Activated naive CD4-positive, alpha-beta T cell (primary cell): ENCODE measurements at regions not wholly inside any gene's neighbourhood (a gene's known extent, or its start where the extent isn't known, plus 50 kb on each side); places are given as distances from the start of the nearest gene placed in this dataset.
"Not testable (repeated sequence)": the region's sequence is repeated elsewhere in the genome, so short reads cannot be mapped to it uniquely, and the experiment has no call there.

Experiments used
- DNase-seq, 4 experiments: peaks; one replicate each; lab custom pipeline; 2025; lab: John Stamatoyannopoulos, UW

DNA sequence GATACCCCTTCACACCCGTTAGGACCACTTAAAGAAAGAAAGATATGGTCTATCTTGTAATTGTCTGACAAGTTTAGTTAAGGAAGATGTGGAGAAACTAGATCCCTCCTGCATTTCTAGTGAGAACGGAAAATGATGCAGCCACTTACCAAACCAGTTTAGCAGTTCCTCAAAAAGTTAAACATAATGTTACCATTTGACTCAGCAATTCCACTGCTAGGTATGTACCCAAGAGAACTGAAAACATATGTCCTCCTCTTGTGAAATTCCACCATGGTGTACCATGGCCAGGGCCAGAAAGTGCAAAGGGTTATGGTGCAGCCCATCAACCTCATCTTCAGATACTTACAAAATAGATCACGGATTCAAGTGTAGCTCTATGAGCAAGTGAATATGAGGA is 79.0 kb upstream of the ID2 start:
- no peak for DNase-seq

DNA sequence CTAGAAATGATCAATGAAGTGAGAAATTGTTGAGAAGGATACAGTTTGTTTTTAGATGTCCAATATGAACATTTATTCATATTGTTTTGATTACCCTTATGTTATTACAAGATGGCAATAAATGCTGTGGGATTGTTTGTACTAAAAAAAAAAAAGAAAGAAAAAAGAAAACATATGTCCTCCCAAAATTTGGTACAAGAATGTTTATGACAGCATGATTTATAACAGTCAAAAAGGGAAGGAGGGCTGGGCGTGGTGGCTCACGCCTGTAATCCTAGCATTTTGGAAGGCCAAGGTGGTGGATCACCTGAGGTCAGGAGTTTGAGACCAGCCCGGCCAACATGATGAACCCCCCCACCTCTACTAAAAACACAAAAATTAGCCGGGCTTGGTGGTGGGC is 78.5 kb upstream of the ID2 start:
- DNase-seq: not testable (repeated sequence)

DNA sequence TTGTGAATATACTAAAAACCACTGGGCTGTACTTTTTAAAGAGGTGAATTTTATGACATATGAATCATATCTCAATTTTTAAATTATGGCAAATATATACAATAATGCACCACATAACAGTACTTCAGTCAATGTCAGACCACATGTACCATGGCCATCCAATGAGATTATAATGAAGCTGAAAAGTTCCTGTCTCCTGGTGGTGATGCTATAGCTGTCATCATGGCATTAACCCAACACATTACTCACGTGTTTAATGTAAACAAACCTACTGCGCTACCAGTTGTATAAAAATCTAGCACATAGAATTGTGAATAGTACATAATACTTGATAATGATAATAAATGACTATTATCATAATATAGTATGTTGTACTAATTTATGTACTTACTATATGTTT is 77.6 kb upstream of the ID2 start:
- DNase-seq: no peak

DNA sequence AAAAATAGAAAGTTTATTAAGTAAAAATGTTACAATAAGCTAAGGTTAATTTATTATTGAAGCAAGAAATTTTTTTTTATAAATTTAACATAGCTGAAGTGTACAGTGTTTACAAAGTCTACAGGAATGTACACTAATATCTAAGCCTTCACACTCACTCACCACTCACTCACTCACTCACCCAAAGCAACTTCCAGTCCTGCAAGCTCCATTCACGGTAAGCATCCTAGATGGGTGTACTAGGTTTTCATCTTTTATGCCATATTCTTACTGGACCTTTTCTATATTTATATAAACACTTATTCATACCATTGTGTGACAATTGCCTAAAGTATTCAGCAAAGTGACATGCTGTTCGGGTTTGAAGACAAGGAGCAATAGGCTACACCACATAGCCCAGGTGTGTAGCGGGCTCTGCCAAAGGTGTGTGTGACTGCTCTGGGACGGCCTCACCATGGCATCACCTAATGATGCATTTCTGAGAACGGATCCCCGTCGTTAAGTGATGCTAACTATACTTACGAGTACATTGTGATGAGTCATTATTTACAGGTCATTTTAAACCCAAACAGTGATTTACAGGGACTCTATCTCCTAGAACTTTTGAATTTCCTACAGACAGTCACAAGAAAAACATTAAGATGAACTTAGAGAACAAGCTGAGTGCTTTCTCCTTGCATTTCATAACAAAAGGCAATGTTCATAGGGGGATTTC is 76.3 kb upstream of the ID2 start:
- DNase-seq: no peak

DNA sequence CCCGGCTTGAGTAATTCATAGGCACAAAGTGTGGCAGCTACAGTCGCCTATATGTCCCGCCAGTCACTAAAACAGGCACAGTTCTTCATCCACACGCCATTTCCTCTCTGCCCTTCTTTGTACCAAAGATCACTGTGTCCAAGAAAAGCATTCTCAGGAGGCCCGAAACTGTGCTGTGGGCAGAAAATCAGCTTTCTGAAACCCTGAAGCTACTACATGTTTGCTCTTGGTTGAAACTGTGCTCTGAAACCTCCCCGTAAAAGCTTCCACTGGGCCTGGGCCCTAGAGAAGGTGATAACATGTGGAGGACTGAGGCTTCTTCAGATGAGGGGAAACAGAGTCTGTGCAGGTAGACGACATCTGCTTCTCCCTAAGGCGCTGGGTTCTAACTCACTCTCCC is 75.6 kb upstream of the ID2 start:
- DNase-seq: no peak

DNA sequence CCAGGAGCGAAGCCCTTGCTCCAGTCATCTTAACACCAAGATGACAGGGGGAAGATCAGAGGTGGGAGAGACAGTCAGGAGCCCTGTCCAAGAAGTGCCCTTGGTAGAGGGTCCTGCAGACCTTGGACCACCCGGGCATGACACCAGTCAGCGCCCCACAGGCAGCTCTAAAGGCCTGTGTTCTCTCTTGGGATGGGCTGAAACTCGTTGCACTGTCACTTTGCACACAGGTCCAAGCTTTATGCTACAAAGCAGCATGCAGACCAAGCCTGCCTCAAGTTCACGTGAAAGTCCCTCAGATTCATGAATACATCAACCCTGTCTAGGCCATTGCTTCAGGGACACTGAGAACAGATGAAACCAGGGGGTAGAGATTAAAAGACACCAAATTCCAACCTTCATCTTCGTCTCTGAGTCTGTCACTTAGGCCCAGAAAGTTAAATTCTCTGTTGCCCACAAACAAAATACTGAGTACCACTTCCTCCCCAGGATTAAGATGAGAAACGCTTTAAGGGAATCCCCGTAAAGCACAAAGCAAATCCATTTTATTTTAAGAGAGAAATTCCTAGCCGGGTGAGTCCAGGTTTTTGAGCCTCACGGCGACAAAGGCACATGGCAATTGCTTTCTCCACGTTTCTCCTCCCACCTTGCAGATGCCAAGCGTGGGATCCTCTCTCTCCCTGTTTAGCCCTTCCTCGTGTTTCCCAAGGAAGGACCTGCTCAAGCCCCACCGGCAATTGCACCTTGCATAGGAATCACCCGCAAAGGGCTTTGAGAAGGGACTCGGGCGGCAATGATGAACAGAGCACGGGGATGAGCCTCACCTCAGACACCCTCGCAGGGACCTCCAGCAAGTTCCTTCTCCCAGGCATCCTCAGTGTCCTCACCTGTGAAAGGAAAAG is 75.0 kb upstream of the ID2 start:
- no peak for DNase-seq

DNA sequence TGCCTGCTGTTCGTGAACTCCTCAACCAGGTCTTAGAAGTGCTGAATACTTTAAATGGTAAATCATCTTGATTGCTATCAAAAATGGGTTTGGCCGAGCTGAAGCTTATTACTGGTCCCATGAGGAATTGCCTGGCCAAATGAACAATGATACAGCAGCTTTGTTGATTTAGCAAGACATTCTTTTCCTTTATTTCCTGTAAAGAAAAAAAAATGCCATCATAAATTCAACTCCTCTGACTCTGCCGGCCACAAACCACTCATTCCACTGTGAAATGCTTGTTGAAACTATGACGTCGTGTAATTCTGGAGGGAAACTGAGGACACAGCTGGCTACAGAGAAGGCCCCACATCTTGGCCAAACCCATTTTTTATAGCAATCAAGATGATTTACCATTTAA is 74.2 kb upstream of the ID2 start:
- no peak for DNase-seq

DNA sequence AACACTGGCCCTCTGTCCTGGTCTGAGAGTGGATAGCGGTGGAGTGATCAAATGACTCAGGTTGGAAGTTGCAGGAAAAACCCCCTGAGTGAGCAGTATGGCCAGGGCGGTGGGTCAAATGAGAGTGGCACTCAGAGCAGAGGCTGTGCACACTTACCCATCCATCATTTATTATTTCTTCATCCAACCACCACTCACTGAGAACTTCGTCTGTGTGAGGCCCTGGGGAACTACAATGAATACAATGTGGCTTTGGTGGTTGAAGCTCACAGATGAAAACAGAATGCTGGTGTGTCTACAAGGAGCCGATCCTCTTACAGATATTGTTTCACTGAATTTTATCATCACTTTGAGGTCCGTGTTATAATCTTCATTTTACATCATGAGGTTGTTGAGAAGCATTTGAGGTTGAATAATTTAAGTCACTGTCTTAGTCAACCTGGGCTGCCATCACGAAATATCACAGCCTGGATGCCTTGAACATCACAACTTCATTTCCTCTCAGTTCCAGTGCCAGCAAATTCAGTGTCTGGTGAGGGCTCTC is 73.4 kb upstream of the ID2 start:
- DNase-seq: no peak

DNA sequence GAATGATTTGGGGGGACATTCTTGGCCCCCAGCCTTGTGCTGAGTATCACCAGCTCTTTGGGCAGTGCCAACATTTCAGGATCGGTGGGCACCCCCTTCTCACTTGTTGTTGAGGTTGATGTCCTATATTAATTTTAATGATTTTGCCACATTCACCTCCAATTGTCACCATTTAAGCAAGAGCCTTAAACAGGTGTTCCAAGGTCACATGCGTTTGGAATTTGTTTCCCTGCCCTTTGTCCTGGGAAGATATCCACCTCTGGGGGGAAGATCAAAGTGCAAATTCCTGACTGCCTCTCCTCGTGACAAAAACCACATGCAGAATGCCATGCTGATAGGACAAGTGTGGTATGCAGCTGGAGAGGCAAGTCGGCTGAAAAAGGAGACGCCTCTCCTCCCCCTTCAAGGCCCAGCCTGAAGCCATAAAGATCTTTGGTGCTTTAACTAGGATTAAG is 72.5 kb upstream of the ID2 start:
- no peak for DNase-seq

DNA sequence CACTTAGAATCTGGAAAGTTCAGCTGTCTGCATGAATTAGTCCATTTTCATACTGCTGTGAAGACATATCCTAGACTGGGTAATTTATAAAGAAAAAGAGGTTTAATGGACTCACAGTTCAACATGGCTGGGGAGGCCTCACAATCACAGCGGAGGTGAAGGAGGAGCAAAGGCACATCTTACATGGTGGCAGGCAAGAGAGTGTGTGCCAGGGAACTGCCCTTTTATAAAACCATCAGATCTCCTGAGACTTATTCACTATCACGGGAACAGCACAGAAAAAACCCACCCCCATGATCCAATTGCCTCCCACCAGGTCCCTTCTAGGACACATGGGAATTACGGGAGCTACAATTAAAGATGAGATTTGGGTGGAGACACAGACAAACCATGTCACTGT is 71.1 kb upstream of the ID2 start:
- not testable (repeated sequence) for DNase-seq

DNA sequence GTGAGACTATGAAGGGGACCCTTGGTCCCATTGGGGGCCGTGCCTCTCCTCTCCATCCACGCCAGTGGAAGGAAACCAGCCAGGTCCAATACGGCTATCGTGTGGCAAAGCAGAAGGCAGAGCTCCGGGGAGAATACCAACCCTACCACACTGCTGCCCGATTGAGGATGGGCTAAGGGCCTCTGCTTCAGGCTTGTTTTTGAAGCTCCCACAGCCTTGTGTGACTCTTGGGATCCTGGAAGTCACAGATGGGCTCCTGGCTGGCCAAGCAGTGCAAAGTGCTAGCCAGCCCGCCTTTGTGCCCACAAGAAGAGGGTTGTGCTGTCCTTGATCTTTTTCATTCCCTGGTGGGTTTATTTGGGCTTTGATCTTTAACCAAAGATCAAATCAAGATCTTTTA is 70.6 kb upstream of the ID2 start:
- no peak for DNase-seq

DNA sequence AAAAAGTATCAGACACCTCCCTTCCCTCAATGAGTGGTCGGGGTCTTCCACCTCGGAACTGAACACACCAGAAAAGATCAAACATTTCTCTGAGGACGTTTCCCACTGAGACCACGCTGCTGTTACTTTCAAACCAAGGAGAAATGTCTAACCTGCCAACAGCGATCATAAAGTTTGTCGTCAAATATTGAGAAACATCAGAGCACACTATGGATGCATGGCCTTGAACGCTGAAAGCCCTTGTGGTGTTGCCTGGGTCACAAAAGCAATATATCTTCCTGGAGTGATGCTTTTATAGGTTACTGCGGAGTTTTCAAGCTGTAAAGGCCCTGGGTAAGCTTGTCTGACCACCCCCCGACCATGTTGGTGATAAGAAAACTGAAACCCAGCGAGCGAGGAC is 70.2 kb upstream of the ID2 start:
- no peak for DNase-seq

DNA sequence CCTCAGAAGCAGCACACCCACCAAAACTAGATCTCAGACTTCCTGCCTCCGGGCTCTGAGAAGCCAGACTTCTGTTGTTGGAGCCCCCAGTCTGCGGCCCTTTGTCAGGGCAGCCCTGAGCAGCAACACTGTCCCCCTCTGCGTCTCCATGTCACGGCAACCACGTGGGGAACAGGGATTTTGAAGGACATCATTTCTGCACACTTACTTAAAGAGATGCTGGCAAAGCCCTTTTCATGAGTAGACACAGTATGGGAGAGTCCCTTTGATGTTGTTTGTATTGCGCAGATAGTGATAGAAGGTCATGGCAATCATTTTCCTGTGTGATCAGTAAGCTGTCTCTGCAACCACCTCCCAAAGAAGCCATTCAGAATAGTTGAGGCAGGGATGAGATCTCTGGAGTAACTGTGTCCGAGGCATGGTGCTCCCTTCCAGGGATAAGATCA is 69.1 kb upstream of the ID2 start:
- DNase-seq: no peak

DNA sequence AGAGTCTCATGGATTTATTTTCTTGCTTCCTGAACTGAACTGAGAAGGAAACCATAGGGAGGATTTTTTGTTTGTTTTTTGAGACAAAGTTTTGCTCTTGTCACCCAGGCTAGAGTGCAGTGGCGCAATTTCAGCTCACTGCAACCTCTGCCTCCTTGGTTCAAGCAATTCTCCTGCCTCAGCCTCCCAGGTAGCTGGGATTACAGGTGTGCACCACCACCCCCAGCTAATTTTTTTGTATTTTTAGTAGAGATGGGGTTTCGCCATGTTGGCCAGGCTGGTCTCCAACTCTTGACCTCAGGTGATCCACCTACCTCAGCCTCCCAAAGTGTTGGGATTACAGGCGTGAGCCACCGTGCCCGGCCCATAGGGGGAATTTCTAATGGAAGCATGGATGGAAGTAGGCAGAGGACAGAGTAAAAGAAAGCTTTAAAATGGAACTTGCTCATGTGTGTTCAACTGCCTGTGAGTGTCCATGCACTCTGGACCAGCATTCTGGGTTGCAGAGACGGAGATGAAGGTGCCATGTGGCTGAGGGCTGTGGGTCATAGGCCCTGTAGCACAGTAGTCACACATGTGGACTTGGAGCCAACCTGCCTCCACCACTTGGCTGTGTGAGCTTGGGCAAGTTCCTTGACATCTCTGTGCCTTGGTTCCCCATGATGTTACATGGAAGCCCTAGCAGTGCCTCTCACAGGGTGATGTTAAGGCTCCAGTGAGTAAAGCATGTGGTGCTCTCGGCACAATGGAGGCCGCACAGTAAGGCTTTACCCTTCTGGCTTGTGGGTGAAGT is 68.5 kb upstream of the ID2 start:
- not testable (repeated sequence) for DNase-seq

DNA sequence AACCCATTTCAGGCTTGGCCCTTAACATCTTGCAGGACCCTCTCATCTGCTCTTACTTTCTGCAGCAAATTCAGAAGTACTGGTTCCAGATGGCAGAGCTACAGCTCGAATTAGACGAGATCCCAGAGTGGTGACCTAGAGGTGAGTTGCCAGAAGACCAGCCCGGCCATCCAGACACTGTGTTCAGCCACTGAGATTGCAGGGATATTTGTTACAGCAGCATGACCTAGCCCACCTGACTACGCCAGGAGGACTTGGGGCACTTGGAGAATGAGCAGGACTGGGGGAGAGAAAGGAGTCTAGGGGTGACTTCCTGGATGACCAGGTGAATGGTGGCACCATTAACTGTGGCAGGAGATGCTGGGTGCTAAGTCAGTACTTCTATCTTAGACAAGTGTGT is 67.2 kb upstream of the ID2 start:
- DNase-seq: no peak

DNA sequence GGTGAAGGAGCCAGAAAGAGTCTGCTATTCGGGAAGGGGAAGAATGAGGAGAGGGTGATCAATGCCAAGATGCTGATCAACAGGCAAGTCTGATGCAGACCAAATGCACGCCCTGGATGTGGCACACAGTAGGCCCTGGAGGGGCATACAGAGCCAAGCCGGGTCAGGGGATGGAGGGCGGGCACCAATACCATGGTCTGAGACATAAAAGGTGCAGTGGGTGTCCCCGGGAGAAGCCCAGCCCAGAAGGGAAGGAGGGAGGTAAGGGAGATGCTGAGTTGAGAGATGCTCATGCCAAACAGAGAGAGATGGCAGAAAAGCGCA is 66.6 kb upstream of the ID2 start:
- no peak for DNase-seq

DNA sequence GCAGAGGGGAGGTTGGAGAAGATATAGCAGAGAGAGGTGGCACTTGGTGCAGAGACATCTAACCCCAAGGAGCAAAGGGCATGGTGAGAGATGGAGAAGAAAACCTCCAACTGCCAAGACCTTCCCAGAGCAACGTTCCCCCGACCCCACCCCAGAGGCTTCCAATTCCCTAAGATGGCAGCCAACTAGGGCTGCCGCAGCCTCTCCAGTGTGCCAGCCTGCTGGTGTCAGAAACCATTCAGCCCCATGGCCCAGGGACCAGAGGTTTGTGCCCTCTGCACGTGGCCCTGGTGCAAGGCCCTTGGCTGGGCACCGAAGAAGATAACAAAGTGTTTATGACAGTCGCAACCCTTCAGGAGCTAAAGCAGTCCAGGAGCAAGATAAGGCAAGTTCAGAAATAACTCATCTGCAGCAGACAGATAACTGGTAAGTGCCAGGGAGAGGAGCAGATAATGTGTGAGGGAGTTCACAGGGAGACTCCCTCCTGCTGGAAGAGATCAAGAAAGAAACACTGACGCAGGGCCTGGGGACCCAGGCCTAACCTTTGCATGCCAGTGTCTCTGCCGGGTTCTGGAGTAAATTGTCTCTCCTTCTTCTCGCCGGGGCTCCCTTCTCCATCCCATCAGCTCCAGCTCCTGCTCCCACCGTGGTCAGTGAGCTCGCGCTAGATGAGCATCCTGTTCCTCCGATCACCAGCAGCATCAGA is 66.1 kb upstream of the ID2 start:
- no peak for DNase-seq

DNA sequence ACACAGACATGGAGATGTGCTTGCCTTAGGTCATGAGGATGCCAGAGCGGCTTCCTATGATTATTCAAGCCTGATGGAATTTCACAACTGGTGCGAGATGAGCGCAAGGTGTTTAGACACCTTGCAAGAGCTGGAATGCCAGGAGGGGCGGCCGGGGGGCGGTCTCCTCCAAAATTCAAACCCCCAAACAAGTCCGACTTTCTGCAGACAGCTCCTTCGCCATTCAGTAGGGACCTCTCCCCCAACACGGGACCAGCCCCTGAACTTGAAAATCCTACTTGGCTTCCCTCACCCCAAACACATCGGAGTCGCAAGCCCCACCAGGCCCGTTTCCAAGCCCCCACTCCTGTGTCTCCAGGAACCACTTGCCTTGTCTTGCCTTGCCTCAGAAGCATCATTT is 64.8 kb upstream of the ID2 start:
- DNase-seq: no peak

DNA sequence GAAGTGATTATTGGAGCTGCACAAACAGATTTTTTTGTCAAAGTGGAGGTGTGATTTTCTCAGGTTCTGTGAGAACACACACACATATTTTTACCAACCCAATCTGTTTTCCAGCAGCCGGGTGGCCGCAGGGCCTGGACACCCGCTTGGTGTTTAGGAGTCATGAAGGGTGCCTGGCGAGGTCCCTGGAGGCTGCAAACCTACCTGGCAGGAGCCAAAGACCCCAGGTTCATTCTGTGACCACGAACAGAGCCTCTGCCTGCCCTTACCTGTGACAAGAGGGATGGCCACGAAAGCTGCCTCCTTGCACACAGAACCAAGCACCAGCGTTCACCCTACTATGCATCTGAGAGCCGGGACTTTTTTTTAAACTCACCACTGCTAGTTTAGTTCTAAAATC is 64.3 kb upstream of the ID2 start:
- no peak for DNase-seq

DNA sequence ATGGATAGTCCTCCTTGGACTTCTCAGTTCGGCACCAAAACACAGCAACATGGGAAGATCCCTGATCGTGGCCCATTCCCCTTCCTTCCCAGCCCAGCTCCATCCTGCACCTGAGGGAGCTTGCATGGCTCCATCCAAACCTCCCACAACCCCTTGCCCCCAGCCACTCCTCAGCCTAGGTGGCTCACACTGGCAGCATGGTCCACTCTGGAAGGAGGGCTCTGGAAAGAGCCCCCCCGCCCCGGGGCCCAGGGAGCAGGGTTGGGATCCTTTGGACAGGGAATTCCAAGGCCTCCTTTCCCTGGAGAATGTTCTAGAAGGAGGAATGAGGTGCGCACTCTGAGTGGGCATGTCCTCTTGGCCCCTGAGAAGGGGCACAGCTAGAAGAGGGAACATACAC is 62.8 kb upstream of the ID2 start:
- DNase-seq: no peak

DNA sequence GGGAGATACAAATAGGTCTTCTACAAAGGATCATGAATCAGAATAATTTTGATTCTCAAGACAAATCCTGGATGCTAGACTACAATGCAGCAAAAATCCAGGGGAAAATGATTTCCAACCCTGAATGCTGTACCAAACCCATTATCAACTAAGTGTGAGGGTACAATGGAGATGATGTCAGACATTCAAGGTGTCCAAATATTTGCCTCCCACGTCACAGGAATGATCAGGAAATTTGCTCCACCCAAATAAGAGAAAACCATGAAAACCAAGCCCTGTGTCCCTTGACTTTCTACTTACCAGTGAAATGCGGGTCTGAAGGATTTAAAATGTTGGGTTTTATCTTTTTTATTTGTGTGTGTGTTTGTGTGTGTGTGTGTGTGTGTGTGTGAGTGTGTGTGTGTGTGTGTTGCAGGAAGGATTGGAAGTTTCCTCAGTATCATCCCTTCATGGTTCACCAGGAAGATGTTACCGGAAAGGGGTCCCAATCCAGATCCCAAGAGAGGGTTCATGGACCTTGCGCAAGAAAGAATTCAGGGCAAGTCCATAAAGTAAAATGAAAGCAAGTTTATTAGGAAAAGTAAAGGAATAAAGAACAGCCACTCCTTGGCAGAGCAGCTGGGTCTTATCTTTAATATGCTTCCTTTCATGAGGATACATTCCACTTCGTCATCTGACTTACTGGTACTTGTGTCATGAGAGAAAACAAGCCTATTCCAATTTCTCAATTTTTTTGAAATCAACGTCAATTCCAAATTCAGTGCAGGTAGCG is 61.1 kb upstream of the ID2 start:
- no peak for DNase-seq
